Activated CD4-positive, alpha-beta T cell treated with anti-CD3 and anti-CD28 coated beads, Interleukin-2, amount 10 ng/mL, durations not matched to agents 24 days and 14 days (primary cell): ENCODE measurements at regions not wholly inside any gene's neighbourhood (a gene's known extent, or its start where the extent isn't known, plus 50 kb on each side); places are given as distances from the start of the nearest gene placed in this dataset.

Source experiments
- DNase-seq: peaks from one replicate; pipeline ENCODE4 v3.0.0; 2022
- H3K27ac Mint-ChIP-seq: one replicate; pipeline ENCODE4 v1.8.0; 2022; ENCODE audit warnings: mild to moderate bottlenecking, mixed read lengths
- H3K27me3 Mint-ChIP-seq: one replicate; pipeline ENCODE4 v1.8.0; 2022; ENCODE audit warnings: mixed read lengths
- H3K36me3 Mint-ChIP-seq: one replicate; pipeline ENCODE4 v1.8.0; 2022; ENCODE audit warnings: low read depth, mild to moderate bottlenecking, mixed read lengths
- H3K4me1 Mint-ChIP-seq: one replicate; pipeline ENCODE4 v1.8.0; 2021; ENCODE audit warnings: mixed read lengths
- H3K4me3 Mint-ChIP-seq: one replicate; pipeline ENCODE4 v1.8.0; 2022; ENCODE audit warnings: mild to moderate bottlenecking, moderate library complexity, mixed read lengths
- H3K9me3 Mint-ChIP-seq: one replicate; pipeline ENCODE4 v1.8.0; 2021; ENCODE audit warnings: mixed read lengths
- intact Hi-C: fragments of 100-400 bp; cut with micrococcal nuclease; formaldehyde crosslinking; loops from one replicate; pipeline ENCODE4 v1.15.1; 2023

DNA sequence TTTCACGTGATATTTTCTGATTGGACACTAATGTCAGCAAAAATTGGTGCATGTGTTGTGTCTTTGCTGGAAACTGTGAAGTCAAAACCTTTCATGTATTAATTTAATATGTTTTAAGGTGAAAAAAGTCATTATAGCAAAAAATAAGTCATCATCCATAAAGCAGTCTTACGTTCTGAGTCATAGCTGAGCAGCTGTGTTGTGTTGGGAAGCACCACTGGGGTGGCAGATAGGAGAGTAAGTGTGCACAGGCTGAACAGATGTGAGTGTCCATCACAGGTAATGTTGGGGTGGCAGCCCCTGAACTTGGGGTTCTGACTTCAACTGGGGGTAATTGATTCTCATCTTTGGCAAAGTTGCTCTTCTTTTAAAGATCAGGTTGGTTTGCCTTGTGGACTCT is 156.8 kb downstream of the NXNL2 start:
- peaks cover 2% of the 10 kb centered on the region for H3K27me3 Mint-ChIP-seq
- H3K9me3 Mint-ChIP-seq, result peaks cover 5% of the 10 kb centered on the region

DNA sequence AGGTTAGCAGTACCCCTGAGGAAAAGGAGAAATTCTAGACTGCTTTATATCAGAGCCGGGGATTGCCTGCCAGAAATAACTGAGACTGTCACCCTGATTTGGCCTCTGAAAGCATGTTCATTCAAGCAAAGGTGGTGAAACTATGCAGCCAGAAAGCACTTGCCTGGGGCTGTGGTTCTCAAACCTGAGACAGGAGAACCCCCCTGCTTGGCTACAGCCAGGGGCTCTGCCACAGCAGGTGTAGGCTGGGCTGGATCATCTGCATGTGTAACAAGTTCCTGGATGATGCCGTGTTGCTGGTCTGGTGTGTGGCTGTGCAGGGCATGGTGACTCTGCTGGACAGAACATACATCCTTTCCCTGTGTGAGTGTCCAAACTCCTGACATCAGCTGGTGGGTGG is 157.8 kb downstream of the NXNL2 start:
- Mint-ChIP-seq H3K4me3 (no peak overlapping the region), H3K27ac (no peak overlapping the region), H3K9me3 (peaks cover 5% of the 10 kb centered on the region), H3K4me1 (no peaks in the 10 kb centered on the region), H3K36me3 (no peaks in the 10 kb centered on the region), H3K27me3 (peaks cover 2% of the 10 kb centered on the region)
- DNase-seq, result no peak
- intact Hi-C loops, result no loop called here

More for the DNA sequence above, 156.8 kb downstream of the NXNL2 start:
- no peak for DNase-seq
- no peak overlapping the region for H3K4me3 Mint-ChIP-seq
- no peak overlapping the region for H3K27ac Mint-ChIP-seq
- H3K4me1 Mint-ChIP-seq, result no peaks in the 10 kb centered on the region
- H3K36me3 Mint-ChIP-seq, result no peaks in the 10 kb centered on the region
- intact Hi-C loops, result no loop called here

DNA sequence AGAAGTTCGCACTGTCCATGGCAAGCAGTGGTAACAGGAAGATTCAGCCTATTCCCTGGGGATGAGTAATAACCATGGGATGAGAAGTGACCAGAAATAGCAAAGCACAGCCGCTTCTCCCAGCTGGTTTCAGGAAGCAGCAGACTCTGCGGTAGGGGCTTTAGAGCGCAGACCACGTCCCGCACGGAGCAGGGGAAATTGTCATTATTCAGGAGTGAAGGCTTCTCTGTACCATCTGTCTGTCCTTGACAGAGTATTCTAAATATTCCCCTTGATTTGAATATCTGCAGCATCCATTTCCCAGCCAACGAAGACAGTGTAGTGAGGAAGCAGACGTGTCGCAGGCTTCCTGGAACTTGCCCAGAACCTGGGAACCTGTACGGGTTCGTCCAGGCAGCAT is 159.6 kb downstream of the NXNL2 start:
- intact Hi-C loops, result no loop called here
- Mint-ChIP-seq H3K9me3 (peaks cover 5% of the 10 kb centered on the region), H3K27ac (no peak overlapping the region), H3K4me1 (no peaks in the 10 kb centered on the region), H3K4me3 (no peak overlapping the region), H3K27me3 (no peaks in the 10 kb centered on the region), H3K36me3 (no peaks in the 10 kb centered on the region)
- DNase-seq, result no peak

DNA sequence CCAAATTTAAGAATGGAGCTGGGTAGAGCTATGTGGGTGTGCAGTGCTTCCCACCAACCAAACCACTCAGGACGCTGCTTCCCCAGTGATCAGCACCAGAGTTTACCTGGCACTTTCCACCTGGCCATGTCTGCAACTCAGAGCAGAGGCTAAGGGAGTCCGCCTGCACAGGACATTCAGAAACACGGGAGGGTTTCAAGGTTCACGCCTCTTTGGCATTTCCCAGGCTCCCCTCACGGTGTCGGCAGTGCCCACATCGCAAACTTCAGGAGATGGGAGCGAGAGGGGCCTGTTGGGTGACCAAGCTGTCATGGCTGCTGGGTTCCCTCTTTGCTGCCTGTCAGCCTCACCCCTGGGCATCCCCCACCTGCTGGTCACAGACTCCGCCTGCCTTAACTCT is 161.5 kb downstream of the NXNL2 start:
- no peak overlapping the region for H3K4me3 Mint-ChIP-seq
- H3K27me3 Mint-ChIP-seq, result no peaks in the 10 kb centered on the region

DNA sequence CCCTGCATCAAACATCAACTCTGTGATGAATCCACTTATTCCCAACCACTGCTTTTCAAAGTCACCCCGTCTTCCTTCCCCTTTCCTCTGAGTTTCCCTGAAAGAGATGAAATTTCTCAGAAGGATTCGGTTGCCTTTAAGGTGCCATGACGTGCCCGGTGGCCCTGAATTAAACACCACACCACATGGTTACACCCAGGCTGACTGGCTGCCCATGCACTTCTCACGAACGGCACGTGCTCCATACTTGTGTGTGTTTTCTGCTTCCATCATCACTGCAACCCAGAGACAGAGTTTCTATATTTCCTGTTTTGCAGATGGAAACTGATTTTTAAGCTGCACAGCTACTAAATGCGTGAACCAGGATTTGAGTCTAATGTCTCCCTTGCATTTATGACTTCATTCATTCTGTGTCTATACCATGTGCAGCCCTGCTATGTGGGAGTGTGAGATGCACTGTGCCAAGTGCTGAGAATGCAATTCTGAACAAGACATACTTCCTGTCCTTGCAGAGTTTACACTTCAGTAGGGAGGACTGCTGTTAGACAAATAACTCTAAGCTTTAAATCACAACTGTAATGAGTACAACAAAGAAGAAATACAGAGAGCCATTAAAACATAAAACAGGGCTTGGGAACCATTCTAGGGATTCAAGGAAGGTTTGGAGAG is 162.9 kb downstream of the NXNL2 start:
- no peaks in the 10 kb centered on the region for H3K36me3 Mint-ChIP-seq
- H3K9me3 Mint-ChIP-seq, result no peaks in the 10 kb centered on the region
- no peak for DNase-seq
- H3K27ac Mint-ChIP-seq, result no peak overlapping the region
- no peaks in the 10 kb centered on the region for H3K4me1 Mint-ChIP-seq
- intact Hi-C loops, result no loop called here
- no peak overlapping the region for H3K4me3 Mint-ChIP-seq
- H3K27me3 Mint-ChIP-seq, result peaks cover 3% of the 10 kb centered on the region

More for the DNA sequence above, 161.5 kb downstream of the NXNL2 start:
- H3K36me3 Mint-ChIP-seq, result no peaks in the 10 kb centered on the region
- no peak overlapping the region for H3K27ac Mint-ChIP-seq
- H3K9me3 Mint-ChIP-seq, result peaks cover 4% of the 10 kb centered on the region
- no peaks in the 10 kb centered on the region for H3K4me1 Mint-ChIP-seq
- intact Hi-C loops, result no loop called here
- no peak for DNase-seq

DNA sequence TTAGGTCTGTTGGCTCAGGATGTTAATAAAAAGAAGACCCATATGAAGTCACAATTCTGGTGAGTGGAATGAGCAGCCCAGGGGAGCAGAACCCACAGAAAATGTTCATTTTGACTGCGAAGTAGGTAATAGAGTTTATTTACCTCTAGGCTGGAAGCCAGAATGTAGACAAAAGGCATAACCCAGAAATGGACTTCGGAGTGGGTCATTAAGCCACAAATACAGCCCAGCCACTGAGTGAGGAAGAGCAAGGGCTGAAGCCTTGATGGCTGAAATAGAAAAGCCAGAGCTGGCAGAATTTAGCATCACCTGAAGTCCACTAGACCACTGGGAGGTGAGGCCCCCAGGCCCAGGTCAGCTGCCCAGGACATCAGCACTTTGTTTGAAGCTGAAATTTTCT is 168.0 kb downstream of the NXNL2 start:
- DNase-seq, result no peak
- H3K9me3 Mint-ChIP-seq, result no peaks in the 10 kb centered on the region
- intact Hi-C loops, result no loop called here
- no peaks in the 10 kb centered on the region for H3K36me3 Mint-ChIP-seq
- H3K27ac Mint-ChIP-seq, result no peak overlapping the region
- no peaks in the 10 kb centered on the region for H3K4me1 Mint-ChIP-seq
- peaks cover 3% of the 10 kb centered on the region for H3K27me3 Mint-ChIP-seq
- H3K4me3 Mint-ChIP-seq, result no peak overlapping the region

DNA sequence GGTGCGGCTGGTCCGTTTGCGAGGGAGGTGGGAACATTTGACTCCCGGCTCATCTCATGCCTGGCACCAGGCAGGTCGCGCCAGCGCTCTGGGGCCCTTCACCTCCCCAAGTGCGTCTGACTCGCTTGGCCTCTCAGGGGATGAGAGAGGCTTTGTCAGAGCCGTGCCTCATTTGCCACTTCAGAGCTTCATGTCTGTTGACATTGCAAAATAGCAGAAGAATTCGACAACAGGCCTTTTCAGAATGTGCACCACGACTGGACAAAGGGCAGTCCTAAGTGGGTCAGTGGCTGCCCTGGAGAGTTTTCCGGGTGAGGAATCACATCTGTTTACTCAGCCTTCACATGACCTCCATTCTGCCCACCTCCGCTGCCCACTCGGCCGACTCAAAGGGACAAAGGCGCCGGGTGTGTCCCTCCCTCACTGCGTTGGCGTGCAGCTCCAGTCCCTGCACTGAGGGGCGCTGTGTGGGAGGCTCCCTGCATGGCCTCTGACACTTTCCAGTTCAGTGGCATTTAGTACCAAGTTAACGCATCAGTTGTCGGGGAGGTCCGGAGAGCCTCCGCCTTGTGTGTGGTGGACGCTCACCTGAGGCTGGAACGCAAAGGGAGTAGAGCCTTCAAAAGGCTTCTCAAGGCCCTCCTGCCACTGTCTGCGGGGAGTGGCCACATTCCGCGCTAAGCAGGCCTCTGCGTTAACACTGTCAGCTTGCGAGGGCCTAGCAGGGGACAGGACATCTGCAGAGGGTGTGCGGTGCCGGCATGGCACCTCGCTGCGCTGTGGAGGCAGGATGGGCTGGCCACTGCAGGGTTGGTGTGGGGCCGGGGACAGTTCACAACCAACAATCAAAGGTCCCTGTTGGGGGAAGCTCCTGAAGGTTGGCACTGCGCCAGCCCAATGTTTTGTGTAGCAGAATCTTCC is 171.5 kb downstream of the NXNL2 start:
- H3K4me3 Mint-ChIP-seq, result no peak overlapping the region
- no peaks in the 10 kb centered on the region for H3K36me3 Mint-ChIP-seq
- peaks cover 4% of the 10 kb centered on the region for H3K27me3 Mint-ChIP-seq
- no peak overlapping the region for H3K27ac Mint-ChIP-seq
- DNase-seq, result no peak
- intact Hi-C loops, result no loop called here
- H3K9me3 Mint-ChIP-seq, result no peaks in the 10 kb centered on the region
- no peaks in the 10 kb centered on the region for H3K4me1 Mint-ChIP-seq

DNA sequence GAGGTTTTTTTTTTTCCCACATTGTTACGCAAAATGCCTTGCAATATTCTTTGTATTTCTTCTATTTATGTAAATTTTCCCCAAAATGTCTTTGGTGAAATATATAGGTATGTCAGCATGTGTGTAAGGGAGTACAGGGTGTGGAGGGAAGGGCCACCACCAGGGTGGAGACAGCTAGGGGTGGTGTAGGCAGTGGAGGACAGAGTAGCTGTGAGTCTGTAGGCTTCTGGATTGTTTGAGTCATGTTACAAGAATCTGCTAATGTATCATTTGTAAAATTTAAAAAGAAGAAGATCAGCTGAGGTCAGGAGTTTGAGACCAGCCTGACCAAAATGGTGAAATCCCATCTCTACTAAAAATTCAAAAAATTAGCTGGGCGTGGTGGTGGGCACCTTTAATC is 175.5 kb downstream of the NXNL2 start:
- H3K9me3 Mint-ChIP-seq, result no peaks in the 10 kb centered on the region
- no peak overlapping the region for H3K27ac Mint-ChIP-seq
- H3K4me3 Mint-ChIP-seq, result no peak overlapping the region
- peaks cover 5% of the 10 kb centered on the region for H3K27me3 Mint-ChIP-seq
- DNase-seq, result no peak
- no peaks in the 10 kb centered on the region for H3K36me3 Mint-ChIP-seq
- H3K4me1 Mint-ChIP-seq, result no peaks in the 10 kb centered on the region
- intact Hi-C loops, result no loop called here

DNA sequence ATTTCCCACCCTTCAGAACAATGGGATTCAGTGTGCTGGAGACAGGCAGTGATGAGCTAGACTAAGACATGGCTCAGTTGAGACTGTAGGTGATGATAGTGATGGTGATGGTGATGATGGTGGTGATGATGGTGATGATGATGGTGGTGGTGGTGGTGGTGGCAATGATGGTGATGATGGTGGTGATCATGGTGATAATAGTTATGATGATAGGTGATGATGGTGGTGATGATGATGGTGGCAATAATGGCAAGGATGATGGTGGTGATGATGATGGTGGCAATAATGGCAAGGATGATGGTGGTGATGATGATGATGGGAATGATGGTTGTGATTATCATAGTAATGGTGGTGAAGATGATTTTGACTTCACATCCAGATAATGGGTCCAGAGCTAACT is 176.7 kb downstream of the NXNL2 start:
- Mint-ChIP-seq H3K4me1 (no peaks in the 10 kb centered on the region), H3K27me3 (peaks cover 5% of the 10 kb centered on the region), H3K4me3 (no peak overlapping the region), H3K9me3 (no peaks in the 10 kb centered on the region), H3K36me3 (no peaks in the 10 kb centered on the region), H3K27ac (no peak overlapping the region)
- no peak for DNase-seq
- intact Hi-C loops, result no loop called here

DNA sequence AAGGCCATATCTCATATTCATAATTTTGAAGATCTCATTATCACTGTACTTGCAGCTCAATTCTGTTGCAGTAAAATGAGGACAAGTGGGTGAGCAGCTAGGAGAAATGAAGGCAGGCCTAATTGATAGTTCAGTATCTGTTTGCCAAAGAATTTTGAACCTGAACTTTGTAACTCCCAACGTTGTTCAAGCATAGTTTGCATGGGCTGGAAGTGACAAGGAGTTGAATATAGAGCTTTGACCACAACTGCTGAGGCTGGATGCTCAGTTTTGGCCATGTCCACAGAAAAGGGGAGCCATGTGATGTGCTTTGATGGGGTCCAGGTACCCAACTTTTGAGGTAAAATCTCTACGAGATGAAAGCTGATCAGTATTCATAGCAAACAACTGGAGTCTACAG is 177.5 kb downstream of the NXNL2 start:
- Mint-ChIP-seq H3K4me3 (no peak overlapping the region), H3K36me3 (no peaks in the 10 kb centered on the region), H3K27ac (no peak overlapping the region), H3K9me3 (no peaks in the 10 kb centered on the region), H3K4me1 (no peaks in the 10 kb centered on the region), H3K27me3 (peaks cover 5% of the 10 kb centered on the region)
- no peak for DNase-seq
- intact Hi-C loops, result no loop called here

DNA sequence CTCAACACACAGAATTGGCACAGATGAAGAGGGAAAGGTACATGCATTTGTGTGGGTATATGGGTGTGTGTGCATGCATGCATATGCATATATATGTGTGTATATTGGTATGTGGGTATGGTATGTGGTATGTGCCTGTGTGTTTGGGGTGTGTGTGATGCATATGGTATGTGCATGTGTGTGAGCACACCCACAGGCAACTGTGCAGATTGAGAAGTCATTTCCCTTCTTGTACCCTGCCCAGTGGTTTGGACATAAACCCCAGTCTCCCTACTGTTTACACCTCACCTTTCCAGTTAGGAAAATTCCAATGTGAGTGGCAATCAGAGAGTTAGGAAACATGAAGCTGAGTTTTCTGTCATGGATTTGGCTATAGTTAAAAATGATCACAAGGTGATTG is 178.0 kb downstream of the NXNL2 start:
- no peak overlapping the region for H3K27ac Mint-ChIP-seq
- H3K27me3 Mint-ChIP-seq, result peaks cover 9% of the 10 kb centered on the region
- no peak for DNase-seq
- H3K4me1 Mint-ChIP-seq, result no peaks in the 10 kb centered on the region
- H3K9me3 Mint-ChIP-seq, result no peaks in the 10 kb centered on the region
- intact Hi-C loops, result no loop called here
- no peak overlapping the region for H3K4me3 Mint-ChIP-seq
- no peaks in the 10 kb centered on the region for H3K36me3 Mint-ChIP-seq

DNA sequence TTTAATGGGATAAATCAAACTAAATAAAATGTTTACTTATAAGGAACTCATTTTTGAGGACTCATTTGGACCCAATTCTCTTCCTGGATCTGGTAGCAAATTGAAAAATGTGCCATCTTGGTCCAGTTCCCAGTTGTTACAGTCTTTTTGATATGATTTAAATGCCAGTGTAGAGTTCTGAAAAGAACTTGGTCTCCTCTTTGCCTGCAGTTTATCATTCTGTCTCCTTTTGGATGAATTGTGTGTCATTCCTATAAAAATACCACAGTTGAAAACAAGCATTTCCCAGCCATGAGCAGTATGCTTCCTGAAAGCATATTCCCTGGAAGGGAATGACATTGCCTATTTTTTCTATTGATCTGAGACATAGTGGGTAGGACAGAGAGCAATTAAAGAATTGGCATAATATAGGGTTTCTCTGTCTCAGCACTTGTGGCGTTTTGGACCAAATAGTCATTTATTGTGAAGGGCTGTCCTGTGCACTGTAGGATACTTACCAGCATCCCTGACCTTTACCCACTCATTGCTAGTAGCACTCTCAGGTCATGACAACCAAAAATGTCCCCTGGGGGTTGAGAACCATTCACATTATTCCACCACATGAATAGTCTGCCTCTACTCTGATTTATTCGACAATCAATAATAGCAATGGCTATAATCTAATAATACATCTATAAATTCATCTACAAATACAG is 181.8 kb downstream of the NXNL2 start:
- no peaks in the 10 kb centered on the region for H3K36me3 Mint-ChIP-seq
- H3K27me3 Mint-ChIP-seq, result peaks cover 16% of the 10 kb centered on the region
- H3K9me3 Mint-ChIP-seq, result no peaks in the 10 kb centered on the region
- intact Hi-C loops, result no loop called here
- DNase-seq, result no peak
- no peak overlapping the region for H3K4me3 Mint-ChIP-seq
- no peak overlapping the region for H3K27ac Mint-ChIP-seq
- H3K4me1 Mint-ChIP-seq, result no peaks in the 10 kb centered on the region

DNA sequence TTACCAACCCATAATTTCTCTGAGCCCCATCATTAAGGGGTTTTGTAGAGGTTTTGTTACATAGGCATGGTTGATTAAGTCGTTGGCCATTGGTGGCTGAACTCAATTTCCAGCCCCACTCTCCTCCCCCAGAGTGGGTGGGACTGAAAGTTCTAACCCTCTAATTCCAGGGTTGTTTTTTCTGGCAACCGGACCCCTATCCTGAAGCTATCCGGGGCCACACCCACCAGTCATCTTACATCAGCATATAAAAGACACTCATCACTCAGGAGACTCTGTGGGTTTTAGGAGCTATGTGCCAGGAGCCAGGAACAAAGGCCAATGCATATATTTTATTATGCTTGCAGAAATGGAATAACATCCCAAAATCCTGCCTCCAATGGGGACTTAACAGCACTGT is 186.0 kb downstream of the NXNL2 start:
- no peak overlapping the region for H3K27ac Mint-ChIP-seq
- H3K9me3 Mint-ChIP-seq, result no peaks in the 10 kb centered on the region
- H3K27me3 Mint-ChIP-seq, result peaks cover 12% of the 10 kb centered on the region
- H3K4me3 Mint-ChIP-seq, result no peak overlapping the region
- DNase-seq, result no peak
- no peaks in the 10 kb centered on the region for H3K36me3 Mint-ChIP-seq
- intact Hi-C loops, result no loop called here
- no peaks in the 10 kb centered on the region for H3K4me1 Mint-ChIP-seq
